Psoas muscle (tissue), 7 donors: ENCODE measurements at regions not wholly inside any gene's neighbourhood (a gene's known extent, or its start where the extent isn't known, plus 50 kb on each side); places are given as distances from the start of the nearest gene placed in this dataset.
A peak's percentile ranks its signal among the peaks of the same experiment; 100 is the strongest.

Experiments
- ATAC-seq, 4 donors: fragments of 200-7000 bp; cut with Tn5 transposase; one replicate each; pipeline ENCODE4 v1.9.1; 2020; ENCODE audit warnings: moderate library complexity in 3 of 4, mild to moderate bottlenecking in 2 of 4
- DNase-seq, 2 donors: peaks; one replicate each; pipeline ENCODE4 v3.0.0-alpha.2; 2020
- H3K27ac ChIP-seq: fragments of 200-600 bp; one replicate; pipeline ENCODE4 v1.8.0; 2022
- H3K27me3 ChIP-seq, 3 donors: fragments of 200-600 bp in 1 of 3; one replicate each; pipeline versions ENCODE4 v1.6.1 to v1.8.0; 2013 to 2022; ENCODE audit warnings: low read length in 2 of 3, mild to moderate bottlenecking in 2 of 3, moderate library complexity in 1 of 3; ENCODE audit not compliant: insufficient read depth in 3 of 3
- H3K36me3 ChIP-seq, 2 donors: fragments of 200-600 bp in 1 of 2; one replicate each; pipeline versions ENCODE4 v1.6.1 to v1.8.0; 2013 to 2022; ENCODE audit warnings: low read depth in 1 of 2, mild to moderate bottlenecking in 1 of 2, moderate library complexity in 1 of 2; ENCODE audit not compliant: insufficient read depth in 1 of 2
- H3K4me1 ChIP-seq: fragments of 200-600 bp; one replicate; pipeline ENCODE4 v1.8.0; 2022
- H3K4me3 ChIP-seq: fragments of 200-600 bp; one replicate; pipeline ENCODE4 v1.8.0; 2022; ENCODE audit warnings: mild to moderate bottlenecking
- H3K9me3 ChIP-seq: fragments of 200-600 bp; one replicate; pipeline ENCODE4 v1.8.0; 2022
- WGBS, 3 donors: extraction: QIAGEN DNeasy Blood & Tissue Kit; methylation state at CpG; one replicate each; pipeline versions ENCODE4 v1.1.6 to v1.1.7; 2013; 5-methylcytosine and 5-hydroxymethylcytosine counted together
- intact Hi-C, 2 donors: fragments of 100-400 bp; cut with DNase I; formaldehyde crosslinking; loops; one replicate each; pipeline versions ENCODE4 v1.11.0 to v1.14.2; 2022
- TF ChIP-seq, protein P1 (sequence below): fragments of 200-600 bp; IDR thresholded peaks from one replicate; pipeline ENCODE4 v1.8.0; 2022; ENCODE audit warnings: antibody characterized with exemption
- donor health status: healthy with polysubstance abuse.
- donor health status: DM: no; HTN: no; CAD: no; lungs with moderate emphysema.
- donor health status: Bipolar disorder and iron deficiency.
- donor health status: healthy.
- donor health status: DM: yes; HTN: yes; CAD: no.
- donor health status: DM: no; HTN: no; CAD: no.
- donor health status: DM: yes; HTN: yes; CAD: no.

- intact Hi-C loops = no loop called here
- Histone ChIP-seq H3K4me3 (no peak overlapping the region), H3K9me3 (no peaks in the 10 kb centered on the region), H3K36me3 (no peaks in the 10 kb centered on the region), H3K27me3 (peaks cover 0 to 1% (median 0%) of the 10 kb centered on the region in 3 donors), H3K4me1 (no peaks in the 10 kb centered on the region), H3K27ac (no peak overlapping the region)
- ATAC-seq = no peak
- TF ChIP-seq, protein P1, sequence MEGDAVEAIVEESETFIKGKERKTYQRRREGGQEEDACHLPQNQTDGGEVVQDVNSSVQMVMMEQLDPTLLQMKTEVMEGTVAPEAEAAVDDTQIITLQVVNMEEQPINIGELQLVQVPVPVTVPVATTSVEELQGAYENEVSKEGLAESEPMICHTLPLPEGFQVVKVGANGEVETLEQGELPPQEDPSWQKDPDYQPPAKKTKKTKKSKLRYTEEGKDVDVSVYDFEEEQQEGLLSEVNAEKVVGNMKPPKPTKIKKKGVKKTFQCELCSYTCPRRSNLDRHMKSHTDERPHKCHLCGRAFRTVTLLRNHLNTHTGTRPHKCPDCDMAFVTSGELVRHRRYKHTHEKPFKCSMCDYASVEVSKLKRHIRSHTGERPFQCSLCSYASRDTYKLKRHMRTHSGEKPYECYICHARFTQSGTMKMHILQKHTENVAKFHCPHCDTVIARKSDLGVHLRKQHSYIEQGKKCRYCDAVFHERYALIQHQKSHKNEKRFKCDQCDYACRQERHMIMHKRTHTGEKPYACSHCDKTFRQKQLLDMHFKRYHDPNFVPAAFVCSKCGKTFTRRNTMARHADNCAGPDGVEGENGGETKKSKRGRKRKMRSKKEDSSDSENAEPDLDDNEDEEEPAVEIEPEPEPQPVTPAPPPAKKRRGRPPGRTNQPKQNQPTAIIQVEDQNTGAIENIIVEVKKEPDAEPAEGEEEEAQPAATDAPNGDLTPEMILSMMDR = no peak
- no peak for DNase-seq
- 72 to 78% (median 75%) methylated on average over 10 of the region's 10 CpGs for WGBS, 3 donors
Observed at GRCh38 chr13:22103046-22104027, 432.5 kb downstream of the FGF9 start.

DNA sequence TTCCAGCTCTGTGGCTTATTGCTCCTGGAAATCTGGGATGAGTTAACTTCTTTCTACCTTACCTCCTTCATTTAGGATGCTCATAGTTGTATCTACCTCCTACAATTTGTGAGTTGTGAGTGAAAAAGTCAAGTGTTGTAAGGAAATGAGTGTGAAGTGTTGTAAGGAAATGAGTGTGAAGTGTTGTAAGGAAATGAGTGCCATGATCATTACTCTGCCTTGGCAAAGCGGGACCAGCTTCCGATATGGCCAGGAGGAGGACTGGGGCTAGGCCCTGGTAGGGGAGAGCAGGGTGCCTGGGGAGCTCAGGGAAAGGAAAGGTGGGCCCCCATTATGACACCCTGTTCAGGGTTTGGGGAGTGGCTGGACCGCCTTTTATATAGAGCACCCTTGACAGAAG is 435.2 kb downstream of the FGF9 start:
- H3K27ac ChIP-seq = no peak overlapping the region
- no peak for DNase-seq
- WGBS, 3 donors = 92 to 100% (median 94%) methylated on average over 3 of the region's 3 CpGs
- H3K36me3 ChIP-seq = no peaks in the 10 kb centered on the region
- ATAC-seq = no peak
- H3K4me3 ChIP-seq = no peak overlapping the region
- TF ChIP-seq, protein P1 = no peak
- peaks cover 0 to 4% (median 0%) of the 10 kb centered on the region in 3 donors for H3K27me3 ChIP-seq
- H3K9me3 ChIP-seq = no peaks in the 10 kb centered on the region
- intact Hi-C loops = no loop called here
- H3K4me1 ChIP-seq = no peaks in the 10 kb centered on the region

- TF ChIP-seq, protein P1 = no peak
- DNase-seq (no peak), ATAC-seq (no peak)
- 43 to 58% (median 51%) methylated on average over 4 of the region's 4 CpGs for WGBS, 3 donors
- peaks cover 0 to 2% (median 0%) of the 10 kb centered on the region in 3 donors for H3K27me3 ChIP-seq
- intact Hi-C loops = no loop called here
- no peak overlapping the region for H3K27ac ChIP-seq
- H3K4me3 ChIP-seq = no peak overlapping the region
- H3K9me3 ChIP-seq = no peaks in the 10 kb centered on the region
- H3K36me3 ChIP-seq = no peaks in the 10 kb centered on the region
- H3K4me1 ChIP-seq = no peaks in the 10 kb centered on the region
Observed at GRCh38 chr13:22107549-22107948, 436.7 kb downstream of the FGF9 start.

- WGBS, 3 donors = 31 to 44% (median 36%) methylated on average over 3 of the region's 3 CpGs
- H3K9me3 ChIP-seq = no peaks in the 10 kb centered on the region
Observed at GRCh38 chr13:22108283-22108942, 437.5 kb downstream of the FGF9 start.

More at GRCh38 chr13:22108283-22108942, 437.5 kb downstream of the FGF9 start:
- H3K27ac ChIP-seq = no peak overlapping the region
- no peaks in the 10 kb centered on the region for H3K36me3 ChIP-seq
- H3K4me1 ChIP-seq = no peaks in the 10 kb centered on the region
- no peak overlapping the region for H3K4me3 ChIP-seq
- peaks cover 0 to 2% (median 0%) of the 10 kb centered on the region in 3 donors for H3K27me3 ChIP-seq
- TF ChIP-seq, protein P1 = no peak
- ATAC-seq (peak in 2 of 4 donors; percentile 33 to 50), DNase-seq (no peak)
- intact Hi-C loops = no loop called here
